Hematopoietic multipotent progenitor cell treated with erythropoietin and hydrocortisone succinate and interleukin-3 and kit ligand, for 15 days (in vitro differentiated cells): ENCODE measurements at regions not wholly inside any gene's neighbourhood (a gene's known extent, or its start where the extent isn't known, plus 50 kb on each side); places are given as distances from the start of the nearest gene placed in this dataset.
"Not testable (repeated sequence)": the region's sequence is repeated elsewhere in the genome, so short reads cannot be mapped to it uniquely, and the experiment has no call there.

Source experiments
- DNase-seq: peaks from one replicate; pipeline ENCODE4 v3.0.0-alpha.2; 2015; ENCODE audit warnings: low spot score

GRCh38 chr5:143533978-143534760, 130.7 kb upstream of the NR3C1 start:
- DNase-seq, result no peak

- no peak for DNase-seq
These were observed 130.0 kb upstream of the NR3C1 start for GRCh38 chr5:143533475-143533874.

GRCh38 chr5:143527808-143528207, 124.3 kb upstream of the NR3C1 start:
- no peak for DNase-seq

- DNase-seq, result no peak
These were observed 121.7 kb upstream of the NR3C1 start for GRCh38 chr5:143525176-143525575.

- no peak for DNase-seq
These were observed 121.0 kb upstream of the NR3C1 start for GRCh38 chr5:143524338-143524945.

GRCh38 chr5:143521846-143522400, 118.4 kb upstream of the NR3C1 start:
- no peak for DNase-seq

GRCh38 chr5:143521141-143521540, 117.7 kb upstream of the NR3C1 start:
- DNase-seq, result no peak

- not testable (repeated sequence) for DNase-seq
These were observed 115.7 kb upstream of the NR3C1 start for GRCh38 chr5:143519215-143519614.

- DNase-seq, result not testable (repeated sequence)
These were observed 114.3 kb upstream of the NR3C1 start for GRCh38 chr5:143517824-143518223.

GRCh38 chr5:143516249-143516648, 112.8 kb upstream of the NR3C1 start:
- no peak for DNase-seq

GRCh38 chr5:143515829-143516228, 112.3 kb upstream of the NR3C1 start:
- no peak for DNase-seq

GRCh38 chr5:143514616-143515335, 111.3 kb upstream of the NR3C1 start:
- DNase-seq, result no peak

- DNase-seq, result no peak
These were observed 110.2 kb upstream of the NR3C1 start for GRCh38 chr5:143513720-143514119.

GRCh38 chr5:143511736-143512135, 108.2 kb upstream of the NR3C1 start:
- DNase-seq, result no peak

GRCh38 chr5:143509758-143510221, 106.3 kb upstream of the NR3C1 start:
- DNase-seq, result no peak

GRCh38 chr5:143506836-143507552, 103.5 kb upstream of the NR3C1 start:
- DNase-seq, result no peak

GRCh38 chr5:143505934-143506333, 102.4 kb upstream of the NR3C1 start:
- no peak for DNase-seq

- DNase-seq, result no peak
These were observed 101.9 kb upstream of the NR3C1 start for GRCh38 chr5:143505354-143505753.

- DNase-seq, result no peak
These were observed 98.0 kb upstream of the NR3C1 start for GRCh38 chr5:143501310-143502044.

- DNase-seq, result no peak
These were observed 96.1 kb upstream of the NR3C1 start for GRCh38 chr5:143499480-143500114.

GRCh38 chr5:143498821-143499220, 95.3 kb upstream of the NR3C1 start:
- no peak for DNase-seq
